HepG2 (cell line): ENCODE measurements at regions not wholly inside any gene's neighbourhood (a gene's known extent, or its start where the extent isn't known, plus 50 kb on each side); places are given as distances from the start of the nearest gene placed in this dataset.

ENCODE experiments used
- ATAC-seq: fragments of 200-7000 bp; cut with Tn5 transposase; 3 replicates; pipeline ENCODE4 v1.9.1; 2020; ENCODE audit warnings: mild to moderate bottlenecking, moderate library complexity
- BruUV-seq: library from RNA; stranded (reverse); fragments of 400-500 nt; replicated peaks from 2 replicates; lab custom pipeline; 2021; lab: Mats Ljungman, UMichigan
- CTCF ChIA-PET: fragments of 300-600 bp; formaldehyde crosslinking; extraction: SDS; loops from one replicate; lab custom pipeline; 2021; ENCODE audit warnings: low total read pairs, inconsistent platforms, low intra/inter-chr PET ratio; lab: Yijun Ruan, JAX
- POLR2A ChIA-PET: fragments of 350-600 bp; sonication (Branson Sonifier 250); formaldehyde crosslinking; loops from one replicate; lab custom pipeline; 2020; ENCODE audit warnings: antibody characterized with exemption, inconsistent platforms; lab: Yijun Ruan, JAX
- DNase-seq: peaks from one replicate; pipeline ENCODE4 v3.0.0-alpha.2; 2015; ENCODE audit warnings: low spot score
- FAIRE-seq: peaks from 3 replicates; lab custom pipeline; 2011; peaks lifted over from hg19 to GRCh38; lab: Jason Lieb, UNC
- H2AFZ ChIP-seq: one replicate; pipeline ENCODE4 v1.6.1; 2011; ENCODE audit warnings: low read length, inconsistent platforms
- H3K27ac ChIP-seq: fragments of 300-600 bp; 3 replicates; pipeline ENCODE4 v1.8.0; 2011; ENCODE audit warnings: mixed run types, mild to moderate bottlenecking, mixed read lengths, low read length, inconsistent platforms; ENCODE audit not compliant: insufficient read depth; ENCODE audit errors: extremely low read length
- H3K27me3 ChIP-seq, 2 experiments: fragments of 200-600 bp in 1 of 2; 2 replicates in 1 of 2; 3 replicates in 1 of 2; pipeline versions ENCODE4 v1.6.0 to v1.8.0; 2011; ENCODE audit warnings: low read length in 2 of 2, mild to moderate bottlenecking in 2 of 2, moderate library complexity in 2 of 2, inconsistent platforms in 1 of 2; ENCODE audit not compliant: insufficient read depth in 2 of 2, control insufficient read depth in 1 of 2
- H3K36me3 ChIP-seq, 2 experiments: fragments of 200-600 bp in 1 of 2; replicated peaks in 1 of 2; 2 replicates in 1 of 2; 3 replicates in 1 of 2; pipeline versions ENCODE4 v1.5.1 to v1.8.0; 2011; ENCODE audit warnings: low read length in 2 of 2, inconsistent platforms in 1 of 2; ENCODE audit not compliant: insufficient read depth in 2 of 2, control insufficient read depth in 1 of 2
- H3K4me1 ChIP-seq: 2 replicates; pipeline ENCODE4 v1.5.1; 2012; ENCODE audit warnings: low read length, inconsistent platforms; ENCODE audit not compliant: insufficient read depth
- H3K4me2 ChIP-seq: 2 replicates; pipeline ENCODE4 v1.6.0; 2011; ENCODE audit warnings: low read depth, low read length, inconsistent platforms
- H3K4me3 ChIP-seq, 3 experiments: fragments of 200-600 bp in 1 of 3; sonication (generic), shearing (Covaris generic) in 1 of 3; replicated peaks in 1 of 3; 2 replicates each; pipeline ENCODE4 v1.5.1; 2011 to 2016; ENCODE audit warnings: low read length in 3 of 3, inconsistent platforms in 2 of 3, low read depth in 2 of 3, mild to moderate bottlenecking in 2 of 3, control low read depth in 1 of 3, mixed read lengths in 1 of 3; ENCODE audit not compliant: insufficient read depth in 1 of 3
- H3K79me2 ChIP-seq: one replicate; pipeline ENCODE4 v1.6.1; 2011; ENCODE audit warnings: low read length, inconsistent platforms; ENCODE audit not compliant: insufficient read depth
- H3K9ac ChIP-seq: 2 replicates; pipeline ENCODE4 v1.6.0; 2011; ENCODE audit warnings: mild to moderate bottlenecking, low read depth, low read length, inconsistent platforms; ENCODE audit not compliant: insufficient read depth
- H3K9me3 ChIP-seq: 2 replicates; pipeline ENCODE4 v1.5.1; 2012; ENCODE audit warnings: mild to moderate bottlenecking, low read length
- H4K20me1 ChIP-seq: 2 replicates; pipeline ENCODE4 v1.6.0; 2011; ENCODE audit warnings: inconsistent platforms, mild to moderate bottlenecking, low read length, moderate library complexity; ENCODE audit not compliant: insufficient read depth
- GATAD2A ChIP-seq: IDR thresholded peaks from 2 replicates; pipeline ENCODE4 v1.6.1; 2016
- HHEX ChIP-seq: IDR thresholded peaks from 2 replicates; pipeline ENCODE4 v1.6.1; 2016; ENCODE audit warnings: control low read depth
- KLF15 ChIP-seq: sonication (generic); formaldehyde crosslinking; IDR thresholded peaks from 2 replicates; pipeline ENCODE4 v1.8.1; 2023; ENCODE audit warnings: borderline replicate concordance, mild to moderate bottlenecking, inconsistent platforms, missing genetic modification reagents, mixed read lengths
- MXD4 ChIP-seq: IDR thresholded peaks from 2 replicates; pipeline ENCODE4 v1.6.1; 2016; ENCODE audit warnings: mild to moderate bottlenecking, missing biosample characterization, missing genetic modification reagents
- NR2C2 ChIP-seq: sonication (generic); formaldehyde crosslinking; IDR thresholded peaks from 2 replicates; pipeline ENCODE4 v1.4.0; 2020; ENCODE audit warnings: missing genetic modification reagents, mild to moderate bottlenecking, moderate library complexity, borderline replicate concordance
- POLR2AphosphoS5 ChIP-seq: IDR thresholded peaks from 2 replicates; pipeline ENCODE4 v1.6.1; 2012; ENCODE audit warnings: low read depth, low read length
- RAD51 ChIP-seq: fragments of 450-650 bp; IDR thresholded peaks from 2 replicates; pipeline ENCODE4 v1.6.1; 2016; ENCODE audit warnings: borderline replicate concordance
- SIX4 ChIP-seq: sonication (generic); formaldehyde crosslinking; IDR thresholded peaks from 2 replicates; pipeline ENCODE4 v1.4.0; 2020; ENCODE audit warnings: missing genetic modification reagents
- SP1 ChIP-seq, 2 experiments: fragments of 450-650 bp in 1 of 2; sonication (generic) in 1 of 2; formaldehyde crosslinking in 1 of 2; IDR thresholded peaks; 2 replicates each; pipeline versions ENCODE4 v1.4.0 to v1.6.1; 2016 to 2020; ENCODE audit warnings: missing genetic modification reagents in 1 of 2
- ZNF296 ChIP-seq: sonication (generic); formaldehyde crosslinking; conservative IDR thresholded peaks from 2 replicates; pipeline ENCODE4 v1.5.0; 2020; ENCODE audit warnings: mild to moderate bottlenecking, missing genetic modification reagents
- ZNF720 ChIP-seq: sonication (generic); formaldehyde crosslinking; IDR thresholded peaks from 2 replicates; pipeline ENCODE4 v1.4.0; 2020; ENCODE audit warnings: missing genetic modification reagents
- ZNF790 ChIP-seq: sonication (generic); formaldehyde crosslinking; IDR thresholded peaks from 2 replicates; pipeline ENCODE4 v1.8.0; 2022; ENCODE audit warnings: missing genetic modification reagents, mild to moderate bottlenecking, borderline replicate concordance
- ZNF878 ChIP-seq: sonication (generic); formaldehyde crosslinking; IDR thresholded peaks from 2 replicates; pipeline ENCODE4 v1.8.1; 2023; ENCODE audit warnings: mild to moderate bottlenecking, missing genetic modification reagents, moderate library complexity
- WGBS: methylation state at CpG from one replicate; pipeline ENCODE4 v1.1.6; 2017; ENCODE audit warnings: low lambda C conversion rate; 5-methylcytosine and 5-hydroxymethylcytosine counted together
- in situ Hi-C: cut with HindIII; loops from 2 replicates; pipeline ENCODE4 v1.10.0; 2017; ENCODE audit warnings: low pct_unique_long_range_greater_than_20kb; ENCODE audit not compliant: extremely low pct_ligation_motif_present
- intact Hi-C: fragments of 100-400 bp; cut with micrococcal nuclease; formaldehyde crosslinking; loops from one replicate; pipeline ENCODE4 v1.10.0; 2022; ENCODE audit not compliant: unreplicated experiment

- Histone ChIP-seq H2AFZ (no peak overlapping the region), H3K4me3 (no peak overlapping the region), H3K4me1 (peaks cover 9% of the 10 kb centered on the region), H3K9me3 (no peaks in the 10 kb centered on the region), H3K9ac (no peak overlapping the region), H4K20me1 (no peaks in the 10 kb centered on the region; the same call in 1 of the 2 replicates), H3K4me2 (no peak overlapping the region), H3K27me3 (peaks cover 1 to 14% of the 10 kb centered on the region in 2 experiments; a peak in 3 of 5 replicates), H3K36me3 (no peaks in the 10 kb centered on the region), H3K27ac (no peak overlapping the region), H3K79me2 (no peaks in the 10 kb centered on the region)
- no TSS peak for BruUV-seq
- ATAC-seq (no peak; the same call in 2 of the 3 replicates), FAIRE-seq (no peak), DNase-seq (no peak)
- WGBS, result 17% methylated on average over 1 of the region's 2 CpGs
- in situ Hi-C loops (no loop called here), intact Hi-C loops (no loop called here)
- no peak for TF ChIP-seq SP1 (IDR thresholded peaks at IDR 0.05)
- no peak for TF ChIP-seq SP1 (CRISPR knock-in tag; IDR thresholded peaks at IDR 0.05)
- TF ChIP-seq ZNF720 (CRISPR knock-in tag), result no peak
- no peak for TF ChIP-seq NR2C2 (CRISPR knock-in tag)
- no peak for TF ChIP-seq POLR2AphosphoS5
- no peak for TF ChIP-seq ZNF296 (CRISPR knock-in tag)
- no peak for TF ChIP-seq RAD51
- no peak for TF ChIP-seq ZNF790
- no peak for TF ChIP-seq ZNF878
- POLR2A ChIA-PET, result no interaction called here
- CTCF ChIA-PET, result no interaction called here
Measured at GRCh38 chr10:118965096-118965495, 64.4 kb upstream of the NANOS1 start.

GRCh38 chr10:118965645-118966044 is 63.9 kb upstream of the NANOS1 start:
- H3K4me3 ChIP-seq, result no peak overlapping the region
- H3K36me3 ChIP-seq, result no peaks in the 10 kb centered on the region
- H3K9me3 ChIP-seq, result no peaks in the 10 kb centered on the region
- H3K79me2 ChIP-seq, result no peaks in the 10 kb centered on the region
- H3K4me1 ChIP-seq, result peaks cover 11% of the 10 kb centered on the region
- WGBS, result 18% methylated on average over 9 of the region's 9 CpGs
- DNase-seq (no peak), FAIRE-seq (no peak), ATAC-seq (peak; percentile 76)
- intact Hi-C loops (no loop called here), in situ Hi-C loops (no loop called here)
- TF ChIP-seq SIX4 (no peak), GATAD2A (CRISPR knock-in tag) (no peak), MXD4 (CRISPR knock-in tag) (no peak), KLF15 (no peak), HHEX (CRISPR knock-in tag) (no peak)
- H3K27ac ChIP-seq, result no peak overlapping the region
- ChIA-PET POLR2A (no interaction called here), CTCF (no interaction called here)
- no peak overlapping the region for H3K4me2 ChIP-seq
- H3K27me3 ChIP-seq, result peaks cover 1 to 14% of the 10 kb centered on the region in 2 experiments; a peak in 3 of 5 replicates
- BruUV-seq, result no TSS peak
- no peaks in the 10 kb centered on the region; the same call in 1 of the 2 replicates for H4K20me1 ChIP-seq
- no peak overlapping the region for H3K9ac ChIP-seq
- H2AFZ ChIP-seq, result no peak overlapping the region
